ENCODE measurements at regions not wholly inside any gene's neighbourhood (a gene's known extent, or its start where the extent isn't known, plus 50 kb on each side); places are given as distances from the start of the nearest gene placed in this dataset.

DNA sequence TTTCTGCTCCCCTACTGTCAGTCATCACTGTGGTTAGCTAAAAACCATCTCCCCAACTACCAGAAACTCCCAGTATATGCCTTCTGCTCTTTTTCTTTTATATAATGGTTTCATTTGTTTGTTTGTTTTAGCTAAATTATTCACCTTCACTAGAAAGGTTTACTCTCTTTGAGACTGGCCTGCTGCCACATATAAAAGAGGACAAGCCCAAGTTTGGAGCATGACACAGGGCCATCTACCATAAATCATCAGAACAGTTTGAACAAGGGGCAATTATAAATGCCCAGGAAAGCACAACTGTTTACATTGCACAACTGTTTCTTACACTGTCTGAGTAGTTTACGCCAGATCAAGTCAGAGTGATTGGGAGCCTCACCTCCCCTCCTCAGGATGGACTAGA, 471.0 kb upstream of the PIK3C3 start:
- TF ChIP-seq, protein P1, sequence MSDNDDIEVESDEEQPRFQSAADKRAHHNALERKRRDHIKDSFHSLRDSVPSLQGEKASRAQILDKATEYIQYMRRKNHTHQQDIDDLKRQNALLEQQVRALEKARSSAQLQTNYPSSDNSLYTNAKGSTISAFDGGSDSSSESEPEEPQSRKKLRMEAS (IDR thresholded peaks at IDR 0.05; ENCODE audit: low read depth, low read length): no peak
- TF ChIP-seq MYC (IDR thresholded peaks at IDR 0.05; ENCODE audit: low read depth, low read length): no peak
- TF ChIP-seq CTCF (IDR thresholded peaks at IDR 0.05; ENCODE audit: low read depth, low read length): no peak
- no peak for TF ChIP-seq POLR2A (IDR thresholded peaks at IDR 0.05; ENCODE audit: extremely low read depth, insufficient read length)
- DNase-seq (ENCODE audit: low read depth): no peak
- no peak overlapping the region for H3K4me3 ChIP-seq (ENCODE audit: low read depth, low read length)

GRCh38 chr18:41482501-41482900, 472.5 kb upstream of the PIK3C3 start:
- DNase-seq (ENCODE audit: low read depth): no peak
- TF ChIP-seq POLR2A (IDR thresholded peaks at IDR 0.05; ENCODE audit: extremely low read depth, insufficient read length) (no peak), CTCF (IDR thresholded peaks at IDR 0.05; ENCODE audit: low read depth, low read length) (no peak)
- no peak overlapping the region for H3K4me3 ChIP-seq (ENCODE audit: low read depth, low read length)

DNA sequence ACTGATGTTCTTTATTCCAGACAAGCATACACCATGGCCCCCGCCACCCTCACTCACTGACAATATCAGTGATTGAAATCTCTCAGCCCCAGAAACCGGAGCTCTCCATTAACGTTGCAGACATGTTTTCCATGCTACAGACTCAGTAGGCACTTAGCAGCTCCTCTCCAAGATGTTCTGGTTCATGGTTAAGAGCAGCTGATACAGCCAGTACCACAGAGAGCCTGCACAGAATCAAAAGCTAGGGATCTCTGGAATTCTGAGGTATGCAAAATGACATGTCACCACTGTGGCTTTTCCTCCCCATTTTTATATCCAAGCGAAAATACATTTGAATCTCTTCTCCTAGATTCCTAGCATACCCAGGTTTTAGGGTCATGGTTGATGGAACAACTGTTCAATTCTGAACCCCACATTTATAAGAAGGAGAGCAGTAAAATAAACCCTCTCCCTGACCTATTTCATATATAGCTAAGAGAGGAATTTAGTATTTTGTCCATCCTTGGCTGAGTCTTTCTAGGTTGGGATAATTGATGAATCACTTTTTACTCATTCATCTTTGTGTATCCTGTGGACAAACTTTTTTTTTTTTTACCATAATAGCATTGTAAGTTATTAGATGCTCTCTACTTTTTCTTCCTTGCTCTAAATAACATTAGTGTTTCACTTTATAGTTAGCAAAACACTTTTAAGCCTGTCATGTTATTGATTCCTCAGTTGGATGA, 488.4 kb upstream of the PIK3C3 start:
- no peak for DNase-seq (ENCODE audit: low read depth)
- H3K4me3 ChIP-seq (ENCODE audit: low read depth, low read length): no peak overlapping the region
- TF ChIP-seq POLR2A (IDR thresholded peaks at IDR 0.05; ENCODE audit: extremely low read depth, insufficient read length): no peak
- TF ChIP-seq, protein P1 (IDR thresholded peaks at IDR 0.05; ENCODE audit: low read depth, low read length): no peak
- no peak for TF ChIP-seq CTCF (IDR thresholded peaks at IDR 0.05; ENCODE audit: low read depth, low read length)
- TF ChIP-seq MYC (IDR thresholded peaks at IDR 0.05; ENCODE audit: low read depth, low read length): no peak

DNA sequence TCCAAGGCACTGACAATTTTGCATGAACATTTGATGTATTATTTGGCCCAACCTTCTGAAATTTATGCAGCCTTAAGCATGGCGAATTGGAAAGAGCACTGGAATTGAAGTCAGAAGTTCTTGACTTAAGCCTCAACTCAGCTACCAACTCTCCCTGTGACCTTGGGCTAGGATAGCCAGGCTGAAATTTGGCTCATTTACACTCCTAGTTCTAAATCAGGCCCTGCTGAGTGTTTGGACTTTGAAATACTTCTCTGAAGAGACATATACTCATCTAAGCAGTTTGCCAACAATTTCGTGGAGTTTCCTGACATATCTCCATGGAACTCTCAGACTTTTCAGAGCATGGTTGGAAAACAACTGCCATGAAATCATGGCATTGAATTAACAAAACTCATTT, 489.6 kb upstream of the PIK3C3 start:
- DNase-seq (ENCODE audit: low read depth): no peak
- H3K4me3 ChIP-seq (ENCODE audit: low read depth, low read length): no peak overlapping the region
- TF ChIP-seq CTCF (IDR thresholded peaks at IDR 0.05; ENCODE audit: low read depth, low read length) (no peak), MYC (IDR thresholded peaks at IDR 0.05; ENCODE audit: low read depth, low read length) (no peak), POLR2A (IDR thresholded peaks at IDR 0.05; ENCODE audit: extremely low read depth, insufficient read length) (no peak)
- TF ChIP-seq, protein P1 (IDR thresholded peaks at IDR 0.05; ENCODE audit: low read depth, low read length): no peak

DNA sequence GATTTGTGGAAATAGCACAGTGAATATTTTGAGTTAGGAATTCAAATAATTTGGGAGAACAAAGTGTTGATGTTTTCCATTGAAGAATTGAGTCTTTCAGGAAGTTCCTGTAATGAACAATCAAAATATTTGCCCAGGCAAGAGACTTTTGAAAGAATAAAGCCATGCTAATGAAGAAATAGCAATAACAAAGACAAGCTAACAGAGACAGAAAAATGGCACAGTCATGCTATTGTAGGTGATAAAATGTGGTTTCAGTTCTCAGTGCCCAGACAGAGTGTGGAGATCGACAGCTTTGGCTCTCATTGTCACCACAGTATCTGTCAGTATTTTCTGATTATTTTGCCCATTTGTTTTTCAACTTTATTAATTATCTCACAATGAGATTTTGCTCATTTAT, 490.8 kb upstream of the PIK3C3 start:
- DNase-seq (ENCODE audit: low read depth): no peak
- H3K4me3 ChIP-seq (ENCODE audit: low read depth, low read length): no peak overlapping the region

More for the DNA sequence above, 490.8 kb upstream of the PIK3C3 start:
- TF ChIP-seq POLR2A (IDR thresholded peaks at IDR 0.05; ENCODE audit: extremely low read depth, insufficient read length) (no peak), MYC (IDR thresholded peaks at IDR 0.05; ENCODE audit: low read depth, low read length) (no peak), CTCF (IDR thresholded peaks at IDR 0.05; ENCODE audit: low read depth, low read length) (no peak)
- TF ChIP-seq, protein P1 (IDR thresholded peaks at IDR 0.05; ENCODE audit: low read depth, low read length): no peak
